ENCODE measurements at regions not wholly inside any gene's neighbourhood (a gene's known extent, or its start where the extent isn't known, plus 50 kb on each side); places are given as distances from the start of the nearest gene placed in this dataset.

- DNase-seq = peak in 1 of 3 experiments; percentile 58
These were observed 94.9 kb upstream of the GATA6 start for GRCh38 chr18:22074282-22075070.

DNA sequence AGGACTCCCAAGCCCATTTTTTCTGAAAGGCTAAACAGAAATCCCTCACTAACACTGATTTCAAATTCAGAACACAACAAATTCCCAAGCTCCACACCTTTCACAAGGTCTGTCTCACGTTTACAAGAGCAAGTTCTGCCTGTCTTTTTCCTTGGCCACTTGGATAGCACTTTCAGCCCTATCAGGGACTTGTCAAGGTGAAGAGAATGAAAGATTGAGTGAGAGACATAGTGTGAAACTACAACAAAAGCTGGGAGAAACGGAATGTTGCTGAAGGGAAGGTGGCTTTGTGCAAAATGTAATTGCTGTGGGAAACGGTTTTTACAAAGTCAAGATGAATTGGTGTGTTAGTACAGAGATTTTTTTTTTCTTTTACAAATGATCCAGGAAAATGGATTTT, 89.4 kb upstream of the GATA6 start:
- no peak for DNase-seq

GRCh38 chr18:22082408-22082807, 87.0 kb upstream of the GATA6 start:
- no peak for DNase-seq

DNA sequence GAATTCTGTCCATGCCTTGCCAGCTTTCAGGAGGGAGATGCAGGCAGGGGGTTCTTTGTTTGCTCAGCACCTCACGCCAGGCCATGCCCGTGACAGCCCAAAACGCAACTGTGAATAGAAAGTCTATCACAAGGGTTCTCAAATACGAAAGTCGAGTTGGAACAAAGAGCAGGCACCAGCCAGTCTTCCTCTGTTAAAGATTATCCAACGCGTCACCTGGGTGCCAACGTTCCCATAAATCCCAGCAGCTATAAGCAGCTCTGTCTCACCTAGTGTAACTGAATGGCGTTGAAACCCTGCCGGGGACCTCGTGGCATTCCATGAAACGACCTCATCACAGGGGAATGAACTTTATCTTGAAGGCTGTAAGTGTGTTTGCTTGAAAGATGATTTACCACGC, 84.8 kb upstream of the GATA6 start:
- DNase-seq = no peak

DNA sequence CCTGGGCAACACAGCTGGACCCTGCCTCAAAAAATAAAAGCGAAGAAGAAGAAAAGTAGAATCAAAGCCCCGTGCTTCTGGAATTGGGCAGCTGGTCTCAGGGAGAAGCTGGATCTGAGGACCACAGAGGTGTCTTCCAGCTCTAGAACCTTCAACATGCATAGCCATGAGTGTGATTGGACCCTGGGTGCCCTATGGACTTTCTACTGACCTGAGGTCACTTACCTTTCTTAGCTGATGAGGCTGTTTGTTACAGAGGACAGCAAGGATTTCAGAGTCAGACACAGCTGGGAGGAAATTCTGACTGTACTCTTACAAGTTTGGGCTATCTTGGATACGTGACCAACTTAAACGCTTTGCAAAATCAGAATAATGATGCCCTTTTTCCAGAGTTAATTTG, 82.4 kb upstream of the GATA6 start:
- no peak for DNase-seq

GRCh38 chr18:22088029-22088428, 81.4 kb upstream of the GATA6 start:
- DNase-seq = no peak

- DNase-seq = no peak
These were observed 80.3 kb upstream of the GATA6 start for GRCh38 chr18:22088996-22089640.

DNA sequence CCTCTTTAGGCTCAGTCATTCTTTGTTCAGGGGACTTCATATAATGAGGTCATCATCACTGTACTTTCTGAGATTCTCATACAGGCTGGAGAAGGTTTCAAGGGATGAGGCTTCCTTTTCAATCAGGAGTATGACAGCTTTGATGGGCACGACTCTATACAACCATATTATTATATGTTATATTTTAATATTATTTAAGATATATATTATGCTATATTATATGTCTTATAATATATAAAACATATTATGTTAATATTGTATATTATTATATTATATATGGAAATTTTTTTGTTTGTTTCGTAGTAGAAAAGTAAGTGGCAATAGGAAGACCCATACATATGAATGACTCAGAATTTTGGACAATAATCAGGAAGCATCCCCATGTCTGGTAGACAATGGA, 78.0 kb upstream of the GATA6 start:
- DNase-seq = no peak

GRCh38 chr18:22093731-22094357, 75.5 kb upstream of the GATA6 start:
- DNase-seq = no peak

DNA sequence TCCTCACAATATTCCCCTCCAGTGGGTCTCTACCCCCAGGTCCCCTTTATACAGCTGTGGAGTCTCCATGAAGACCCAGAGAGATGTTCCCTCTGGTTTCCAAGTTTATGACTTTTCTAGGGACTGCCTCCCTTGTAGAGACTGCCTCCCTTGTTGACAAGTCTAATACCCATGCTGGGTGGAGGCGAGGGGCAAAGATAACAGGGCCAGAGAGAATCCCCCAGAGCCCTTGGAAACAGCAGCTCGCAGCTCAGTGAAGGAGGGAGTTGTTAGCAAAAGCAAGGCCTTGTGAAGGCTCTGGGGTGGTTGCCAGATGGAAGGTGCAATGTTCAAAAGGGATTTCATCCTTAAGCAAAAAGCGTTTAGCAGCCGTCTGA, 75.0 kb upstream of the GATA6 start:
- DNase-seq = no peak

DNA sequence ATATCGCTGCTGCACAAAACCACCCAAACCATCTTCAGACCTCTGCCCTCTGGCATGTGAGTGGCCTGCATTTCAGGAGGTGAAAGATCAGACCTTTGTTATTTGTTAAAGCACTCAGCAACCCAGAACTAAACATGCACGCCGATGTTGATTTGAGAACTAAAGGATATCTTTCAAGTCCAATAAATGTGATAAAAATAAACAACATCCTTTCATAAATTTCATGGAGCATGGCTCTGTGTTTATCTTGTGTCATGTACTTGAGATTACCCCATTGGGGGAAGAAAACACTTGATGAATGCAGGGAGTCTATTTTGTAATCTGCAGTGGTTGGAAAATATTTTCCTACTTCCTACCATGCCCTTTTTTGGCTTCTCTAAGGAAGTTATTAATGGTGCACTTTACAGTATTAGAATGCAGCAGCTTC, 70.8 kb upstream of the GATA6 start:
- DNase-seq = no peak

DNA sequence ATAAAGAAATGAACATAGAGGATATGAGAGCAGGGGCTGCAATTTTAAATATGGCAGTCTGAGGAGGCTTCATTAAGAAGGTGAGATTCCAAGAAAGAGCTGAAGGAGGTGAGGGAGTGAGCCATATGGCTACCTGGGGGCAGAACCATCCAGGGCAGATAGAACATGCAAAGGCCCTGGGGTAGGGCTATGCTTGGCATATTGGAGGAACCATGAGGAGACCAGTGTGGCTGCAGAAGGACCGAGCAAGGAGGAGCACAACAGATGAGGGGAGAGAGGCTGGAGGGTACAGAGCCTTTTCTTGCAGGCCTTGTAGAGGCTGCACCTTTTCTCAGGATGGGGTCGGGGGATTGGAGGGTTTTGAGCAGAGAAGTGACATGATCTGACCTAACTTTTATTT, 69.5 kb upstream of the GATA6 start:
- no peak for DNase-seq

GRCh38 chr18:22101731-22102130, 67.7 kb upstream of the GATA6 start:
- no peak for DNase-seq

GRCh38 chr18:22102953-22103646, 66.3 kb upstream of the GATA6 start:
- DNase-seq = no peak

GRCh38 chr18:22103647-22104031, 65.8 kb upstream of the GATA6 start:
- DNase-seq = no peak

GRCh38 chr18:22106536-22107292, 62.7 kb upstream of the GATA6 start:
- DNase-seq = no peak

DNA sequence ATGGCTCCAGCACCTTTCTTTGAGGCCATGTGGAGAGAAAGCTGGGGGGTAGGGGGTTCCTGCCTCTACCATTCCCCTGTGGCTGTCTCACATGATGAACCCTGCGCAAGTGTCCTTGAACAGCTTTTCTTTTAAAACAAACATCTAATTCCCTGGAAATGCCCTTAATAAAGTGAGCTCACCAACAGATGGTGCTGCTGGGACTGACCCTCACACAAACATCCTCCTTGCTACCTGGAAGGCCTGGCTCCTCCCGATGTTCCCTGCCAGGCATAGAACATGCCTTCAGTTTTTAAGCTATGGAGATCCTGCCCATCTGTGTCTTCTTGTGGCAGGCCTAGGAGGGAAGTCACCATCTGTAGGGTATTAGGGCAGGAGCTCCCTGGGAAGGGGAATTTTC, 60.7 kb upstream of the GATA6 start:
- no peak for DNase-seq

GRCh38 chr18:22109535-22109934, 59.9 kb upstream of the GATA6 start:
- DNase-seq = no peak

DNA sequence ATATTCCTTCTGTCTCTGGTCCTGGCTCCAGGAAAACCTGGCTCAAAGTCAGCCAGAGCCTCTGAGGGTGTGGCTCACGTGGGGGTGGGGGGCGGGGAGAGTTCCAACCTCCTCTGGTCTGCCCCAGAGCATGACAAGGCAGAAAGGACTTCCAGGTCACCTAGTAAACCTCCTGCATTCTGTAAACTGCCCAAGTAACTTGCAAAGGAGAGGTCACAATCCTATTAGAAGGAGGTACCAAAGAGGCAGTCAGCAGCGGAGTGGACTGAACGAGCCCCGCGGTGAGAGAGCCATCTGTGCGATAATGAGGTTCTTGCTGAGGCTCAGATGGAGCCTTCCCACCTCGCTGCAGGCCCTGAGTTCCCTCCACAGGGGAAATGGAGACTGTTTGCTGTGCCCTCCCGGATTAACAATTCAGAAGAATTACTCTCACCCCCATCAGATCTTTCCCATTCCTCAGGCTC, 58.9 kb upstream of the GATA6 start:
- no peak for DNase-seq

GRCh38 chr18:22112215-22112614, 57.2 kb upstream of the GATA6 start:
- no peak for DNase-seq

DNA sequence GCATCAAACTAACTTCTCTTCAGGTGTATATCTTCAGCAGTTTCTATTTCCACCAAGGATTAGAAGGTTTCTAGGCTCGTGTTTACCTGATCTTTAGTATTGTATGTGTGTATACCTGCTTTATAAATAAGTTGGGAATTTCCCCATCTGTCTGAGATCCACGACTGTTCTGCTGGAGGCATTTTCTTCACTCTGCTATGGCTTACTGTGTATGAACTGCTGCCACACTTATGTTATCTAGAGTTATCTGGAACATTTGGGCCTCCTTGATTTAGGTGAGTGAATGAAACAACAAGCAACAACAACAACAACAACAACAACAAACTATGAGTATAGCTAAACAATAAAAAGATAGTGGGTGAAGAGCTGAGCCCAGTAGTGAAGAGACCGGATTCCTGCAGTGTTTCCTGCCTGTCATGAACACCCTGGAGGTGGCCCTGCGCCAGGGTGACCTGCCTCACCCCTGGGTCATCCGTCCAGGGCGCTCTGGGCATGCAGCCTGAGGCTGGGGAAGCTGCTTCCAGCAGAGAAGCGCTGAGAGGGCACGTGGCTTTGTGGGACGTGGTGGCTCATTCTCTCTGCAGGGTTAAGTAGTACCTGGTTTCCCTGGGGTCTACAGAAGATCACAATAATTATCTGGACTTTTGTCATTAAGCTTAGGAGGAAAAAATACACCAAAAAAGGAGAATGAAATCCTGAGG, 56.1 kb upstream of the GATA6 start:
- no peak for DNase-seq

Measured in NCI-H1417 (cell line).